CD14-positive monocyte (primary cell): ENCODE measurements at regions not wholly inside any gene's neighbourhood (a gene's known extent, or its start where the extent isn't known, plus 50 kb on each side); places are given as distances from the start of the nearest gene placed in this dataset.

ENCODE experiments used
- DNase-seq, 3 donors: peaks; one replicate each; pipeline ENCODE4 v3.0.0-alpha.2; 2011 to 2022
- H2AFZ ChIP-seq: 2 replicates; pipeline ENCODE4 v1.6.0; 2012; ENCODE audit warnings: mild to moderate bottlenecking, low read depth, low read length, inconsistent platforms; ENCODE audit not compliant: insufficient read depth, poor library complexity, severe bottlenecking
- H3K27ac ChIP-seq, 2 donors: 1 replicate in 1 of 2; 2 replicates in 1 of 2; pipeline ENCODE4 v1.5.1; 2012 to 2013; ENCODE audit warnings: low read length in 2 of 2, control low read depth in 1 of 2, inconsistent platforms in 1 of 2, low read depth in 1 of 2, mild to moderate bottlenecking in 1 of 2
- H3K27me3 ChIP-seq, 2 donors: one replicate each; pipeline versions ENCODE4 v1.6.0 to v1.6.1; 2011 to 2013; ENCODE audit warnings: low read length in 2 of 2; ENCODE audit not compliant: control insufficient read depth in 2 of 2, insufficient read depth in 2 of 2
- H3K36me3 ChIP-seq, 2 donors: replicated peaks in 1 of 2; 1 replicate in 1 of 2; 2 replicates in 1 of 2; pipeline versions ENCODE4 v1.5.1 to v1.6.1; 2012 to 2013; ENCODE audit warnings: low read length in 2 of 2, control low read depth in 1 of 2, inconsistent platforms in 1 of 2, mild to moderate bottlenecking in 1 of 2; ENCODE audit not compliant: insufficient read depth in 2 of 2, control insufficient read depth in 1 of 2
- H3K4me1 ChIP-seq, 2 donors: 1 replicate in 1 of 2; 2 replicates in 1 of 2; pipeline versions ENCODE4 v1.5.1 to v1.6.1; 2012 to 2013; ENCODE audit warnings: low read length in 2 of 2, control low read depth in 1 of 2, inconsistent platforms in 1 of 2, mild to moderate bottlenecking in 1 of 2, moderate library complexity in 1 of 2; ENCODE audit not compliant: insufficient read depth in 2 of 2, control insufficient read depth in 1 of 2
- H3K4me2 ChIP-seq: replicated peaks from 2 replicates; pipeline ENCODE3; 2012; ENCODE audit warnings: low read length, moderate library complexity, mild to moderate bottlenecking; ENCODE audit not compliant: poor library complexity, severe bottlenecking; ENCODE audit errors: extremely low read depth
- H3K4me3 ChIP-seq, 3 experiments: fragments of 200-600 bp in 1 of 3; sonication (generic) in 1 of 3; replicated peaks in 1 of 3; 1 replicate in 2 of 3; 2 replicates in 1 of 3; pipeline ENCODE4 v1.5.1; 2011 to 2013; ENCODE audit warnings: low read length in 3 of 3, mild to moderate bottlenecking in 3 of 3, control low read depth in 2 of 3, low read depth in 2 of 3, inconsistent platforms in 1 of 3, moderate library complexity in 1 of 3
- H3K79me2 ChIP-seq: 2 replicates; pipeline ENCODE4 v1.6.0; 2012; ENCODE audit warnings: mild to moderate bottlenecking, control low read depth, inconsistent platforms, low read length, moderate library complexity; ENCODE audit not compliant: insufficient read depth
- H3K9ac ChIP-seq: 2 replicates; pipeline ENCODE4 v1.6.0; 2017; ENCODE audit warnings: low read length, mild to moderate bottlenecking; ENCODE audit not compliant: insufficient read depth, poor library complexity, severe bottlenecking
- H3K9me3 ChIP-seq, 2 donors: replicated peaks in 1 of 2; 1 replicate in 1 of 2; 2 replicates in 1 of 2; pipeline versions ENCODE4 v1.5.1 to v1.6.1; 2012 to 2013; ENCODE audit warnings: low read length in 2 of 2, control low read depth in 1 of 2; ENCODE audit not compliant: control insufficient read depth in 1 of 2, insufficient read depth in 1 of 2
- H4K20me1 ChIP-seq: 2 replicates; pipeline ENCODE4 v1.6.0; 2012; ENCODE audit warnings: mild to moderate bottlenecking, low read length, control low read depth, moderate library complexity; ENCODE audit not compliant: insufficient read depth
- H3K27ac Mint-ChIP-seq, 7 donors: one replicate each; pipeline ENCODE4 v1.8.0; 2020; ENCODE audit warnings: mild to moderate bottlenecking in 7 of 7, mixed read lengths in 7 of 7, moderate library complexity in 6 of 7, inconsistent platforms in 2 of 7
- H3K27me3 Mint-ChIP-seq, 3 donors: one replicate each; pipeline ENCODE4 v1.8.0; 2021 to 2022; ENCODE audit warnings: low read depth in 3 of 3, mild to moderate bottlenecking in 3 of 3, mixed read lengths in 3 of 3, moderate library complexity in 3 of 3, inconsistent platforms in 1 of 3
- H3K36me3 Mint-ChIP-seq, 2 donors: one replicate each; pipeline ENCODE4 v1.8.0; 2020; ENCODE audit warnings: mixed read lengths in 2 of 2, inconsistent platforms in 1 of 2, mild to moderate bottlenecking in 1 of 2
- H3K4me1 Mint-ChIP-seq: one replicate; pipeline ENCODE4 v1.8.0; 2020; ENCODE audit warnings: mild to moderate bottlenecking, mixed read lengths
- H3K4me3 Mint-ChIP-seq, 2 donors: one replicate each; pipeline ENCODE4 v1.8.0; 2020; ENCODE audit warnings: mild to moderate bottlenecking in 2 of 2, mixed read lengths in 2 of 2, moderate library complexity in 1 of 2
- H3K9me3 Mint-ChIP-seq, 7 donors: one replicate each; pipeline ENCODE4 v1.8.0; 2020 to 2022; ENCODE audit warnings: mixed read lengths in 7 of 7, mild to moderate bottlenecking in 6 of 7, moderate library complexity in 6 of 7, inconsistent platforms in 2 of 7
- WGBS: methylation state at CpG from one replicate; pipeline ENCODE4 v1.1.5; 2013; ENCODE audit warnings: missing lambda C conversion rate; ENCODE audit not compliant: insufficient coverage; 5-methylcytosine and 5-hydroxymethylcytosine counted together
- intact Hi-C, 2 donors: fragments of 100-400 bp; cut with micrococcal nuclease; formaldehyde crosslinking; loops; one replicate each; pipeline versions ENCODE4 v1.15.0 to v1.15.1; 2023
- TF ChIP-seq, protein P1 (sequence below): fragments of 200-600 bp; IDR thresholded peaks from one replicate; pipeline ENCODE4 v1.8.0; 2022; ENCODE audit warnings: antibody characterized with exemption, mild to moderate bottlenecking

DNA sequence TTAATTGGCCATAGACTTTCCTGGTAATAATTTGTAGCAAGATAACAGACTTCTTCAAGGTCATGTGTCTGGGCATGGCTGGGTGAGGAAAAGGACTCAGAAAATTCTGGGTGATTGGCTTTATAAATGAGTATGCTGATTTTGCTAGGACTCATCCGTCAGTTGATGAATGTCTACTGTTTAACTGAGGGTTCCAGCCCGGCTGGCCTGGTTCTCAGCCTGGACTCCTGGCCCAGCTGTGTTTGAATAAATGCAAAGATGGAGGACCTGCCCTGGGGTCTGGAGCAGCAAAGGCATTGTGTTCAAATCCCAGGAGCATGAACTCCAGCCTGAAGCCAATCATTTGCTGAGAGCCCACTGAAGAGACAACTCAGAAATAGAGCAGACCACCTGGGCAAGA, 323.2 kb downstream of the LRFN2 start:
- Mint-ChIP-seq H3K4me3 (no peak overlapping the region), H3K9me3 (peaks cover 0 to 8% (median 3%) of the 10 kb centered on the region in 7 donors), H3K27ac (no peak overlapping the region), H3K36me3 (no peaks in the 10 kb centered on the region), H3K27me3 (peaks cover 0 to 3% (median 1%) of the 10 kb centered on the region in 3 donors), H3K4me1 (no peaks in the 10 kb centered on the region)
- Histone ChIP-seq H3K4me2 (no peak overlapping the region), H3K4me3 (no peak overlapping the region), H3K36me3 (no peaks in the 10 kb centered on the region), H3K79me2 (no peaks in the 10 kb centered on the region), H3K9me3 (no peaks in the 10 kb centered on the region), H3K27ac (no peak overlapping the region), H3K4me1 (no peaks in the 10 kb centered on the region), H4K20me1 (no peaks in the 10 kb centered on the region), H3K9ac (no peak overlapping the region), H3K27me3 (peaks cover 0 to 2% of the 10 kb centered on the region in 2 donors), H2AFZ (no peak overlapping the region)
- TF ChIP-seq, protein P1, sequence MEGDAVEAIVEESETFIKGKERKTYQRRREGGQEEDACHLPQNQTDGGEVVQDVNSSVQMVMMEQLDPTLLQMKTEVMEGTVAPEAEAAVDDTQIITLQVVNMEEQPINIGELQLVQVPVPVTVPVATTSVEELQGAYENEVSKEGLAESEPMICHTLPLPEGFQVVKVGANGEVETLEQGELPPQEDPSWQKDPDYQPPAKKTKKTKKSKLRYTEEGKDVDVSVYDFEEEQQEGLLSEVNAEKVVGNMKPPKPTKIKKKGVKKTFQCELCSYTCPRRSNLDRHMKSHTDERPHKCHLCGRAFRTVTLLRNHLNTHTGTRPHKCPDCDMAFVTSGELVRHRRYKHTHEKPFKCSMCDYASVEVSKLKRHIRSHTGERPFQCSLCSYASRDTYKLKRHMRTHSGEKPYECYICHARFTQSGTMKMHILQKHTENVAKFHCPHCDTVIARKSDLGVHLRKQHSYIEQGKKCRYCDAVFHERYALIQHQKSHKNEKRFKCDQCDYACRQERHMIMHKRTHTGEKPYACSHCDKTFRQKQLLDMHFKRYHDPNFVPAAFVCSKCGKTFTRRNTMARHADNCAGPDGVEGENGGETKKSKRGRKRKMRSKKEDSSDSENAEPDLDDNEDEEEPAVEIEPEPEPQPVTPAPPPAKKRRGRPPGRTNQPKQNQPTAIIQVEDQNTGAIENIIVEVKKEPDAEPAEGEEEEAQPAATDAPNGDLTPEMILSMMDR = no peak
- DNase-seq = no peak
- intact Hi-C loops = no loop called here
- no CpG with 5 or more reads among the region's 2 CpGs for WGBS

DNA sequence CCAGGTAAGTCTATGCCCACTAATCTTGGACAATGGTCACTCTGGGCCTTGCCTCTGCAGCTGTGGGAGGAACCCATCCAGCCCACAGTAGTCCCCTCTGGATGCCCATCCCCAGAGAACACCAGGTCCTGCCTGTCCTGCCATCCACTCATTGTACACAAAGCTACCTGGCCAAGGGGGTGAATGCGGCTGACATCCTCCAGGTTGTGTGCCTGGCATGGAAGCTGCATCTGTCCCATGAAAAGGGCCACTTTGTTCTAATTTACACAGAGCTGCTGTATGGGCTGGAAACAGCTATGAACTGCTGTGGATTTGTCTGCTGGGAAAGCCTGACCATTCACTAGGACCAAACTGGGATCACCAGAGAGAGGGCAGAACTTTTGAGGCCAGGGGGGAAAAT, 324.8 kb downstream of the LRFN2 start:
- Histone ChIP-seq H3K4me2 (no peak overlapping the region), H3K9ac (no peak overlapping the region), H4K20me1 (no peaks in the 10 kb centered on the region), H3K79me2 (no peaks in the 10 kb centered on the region), H3K9me3 (no peaks in the 10 kb centered on the region), H3K4me1 (no peaks in the 10 kb centered on the region), H3K27me3 (peaks cover 0 to 2% of the 10 kb centered on the region in 2 donors), H3K36me3 (no peaks in the 10 kb centered on the region), H2AFZ (no peak overlapping the region), H3K27ac (no peak overlapping the region), H3K4me3 (no peak overlapping the region)
- no peak for DNase-seq
- Mint-ChIP-seq H3K27me3 (peaks cover 0 to 4% (median 3%) of the 10 kb centered on the region in 3 donors), H3K36me3 (no peaks in the 10 kb centered on the region), H3K4me1 (no peaks in the 10 kb centered on the region), H3K27ac (no peak overlapping the region), H3K4me3 (no peak overlapping the region), H3K9me3 (peaks cover 0 to 8% (median 2%) of the 10 kb centered on the region in 7 donors)
- WGBS = 100% methylated on average over 1 of the region's 1 CpG
- TF ChIP-seq, protein P1 = no peak
- intact Hi-C loops = no loop called here
